Osteoblast (primary cell): ENCODE measurements at regions not wholly inside any gene's neighbourhood (a gene's known extent, or its start where the extent isn't known, plus 50 kb on each side); places are given as distances from the start of the nearest gene placed in this dataset.
A peak's percentile ranks its signal among the peaks of the same experiment; 100 is the strongest.
"Not testable (repeated sequence)": the region's sequence is repeated elsewhere in the genome, so short reads cannot be mapped to it uniquely, and the experiment has no call there.

ENCODE experiments used
- DNase-seq: peaks from one replicate; pipeline ENCODE4 v3.0.0; 2011; ENCODE audit warnings: low spot score, mixed read lengths; ENCODE audit not compliant: insufficient read length; ENCODE audit errors: missing footprints
- H2AFZ ChIP-seq: 2 replicates; pipeline ENCODE4 v1.6.0; 2011; ENCODE audit warnings: mild to moderate bottlenecking, low read length
- H3K27ac ChIP-seq: 2 replicates; pipeline ENCODE4 v1.5.1; 2011; ENCODE audit warnings: mild to moderate bottlenecking, low read depth, low read length, moderate library complexity
- H3K27me3 ChIP-seq: 2 replicates; pipeline ENCODE4 v1.6.0; 2012; ENCODE audit warnings: mild to moderate bottlenecking, control low read depth, inconsistent platforms, low read length, moderate library complexity; ENCODE audit not compliant: insufficient read depth
- H3K36me3 ChIP-seq: 2 replicates; pipeline ENCODE4 v1.5.1; 2011; ENCODE audit warnings: mild to moderate bottlenecking, low read length, control low read depth, moderate library complexity; ENCODE audit not compliant: insufficient read depth
- H3K4me1 ChIP-seq: 2 replicates; pipeline ENCODE4 v1.5.1; 2011; ENCODE audit warnings: mild to moderate bottlenecking, low read length, control low read depth, moderate library complexity; ENCODE audit not compliant: insufficient read depth
- H3K4me2 ChIP-seq: 2 replicates; pipeline ENCODE4 v1.6.0; 2011; ENCODE audit warnings: mild to moderate bottlenecking, low read length; ENCODE audit not compliant: insufficient read depth
- H3K4me3 ChIP-seq: fragments of 200-600 bp; sonication (generic); 3 replicates; pipeline ENCODE4 v1.5.1; 2012; ENCODE audit warnings: mild to moderate bottlenecking, low read length, inconsistent platforms; ENCODE audit not compliant: insufficient read depth
- H3K79me2 ChIP-seq: 2 replicates; pipeline ENCODE4 v1.6.0; 2012; ENCODE audit warnings: mild to moderate bottlenecking, low read length, control low read depth, inconsistent platforms; ENCODE audit not compliant: insufficient read depth
- H3K9me3 ChIP-seq: 2 replicates; pipeline ENCODE4 v1.5.1; 2011; ENCODE audit warnings: low read depth, low read length, control low read depth
- H4K20me1 ChIP-seq: 2 replicates; pipeline ENCODE4 v1.6.0; 2012; ENCODE audit warnings: mild to moderate bottlenecking, low read length, control low read depth; ENCODE audit not compliant: insufficient read depth
- TF ChIP-seq, protein P1 (sequence below): IDR thresholded peaks from 2 replicates; pipeline ENCODE4 v1.5.1; 2011; ENCODE audit warnings: mild to moderate bottlenecking, low read depth, low read length, moderate library complexity; ENCODE audit errors: extremely low read depth

DNA sequence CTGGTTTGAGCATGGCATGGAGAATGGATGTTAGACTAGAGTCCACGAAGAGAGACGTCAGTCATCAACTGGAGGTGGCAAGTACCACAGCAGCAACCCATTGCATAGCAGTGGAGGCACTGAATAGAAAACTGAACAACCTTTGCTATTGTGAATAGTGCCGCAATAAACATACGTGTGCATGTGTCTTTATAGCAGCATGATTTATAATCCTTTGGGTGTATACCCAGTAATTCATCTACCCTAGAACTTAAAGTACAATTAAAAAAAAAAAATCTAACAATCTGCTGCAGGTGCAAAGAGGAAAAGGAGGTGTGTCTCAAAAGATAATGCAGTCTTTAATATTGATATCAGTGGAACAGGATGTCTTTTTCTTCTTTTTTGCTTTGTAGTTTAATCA lies 443.4 kb upstream of the ISX start:
- Histone ChIP-seq H3K36me3 (no peaks in the 10 kb centered on the region), H3K4me1 (no peaks in the 10 kb centered on the region), H2AFZ (no peak overlapping the region), H3K4me2 (no peak overlapping the region), H3K9me3 (no peaks in the 10 kb centered on the region), H3K27me3 (no peaks in the 10 kb centered on the region), H4K20me1 (no peaks in the 10 kb centered on the region), H3K79me2 (no peaks in the 10 kb centered on the region), H3K4me3 (no peak overlapping the region), H3K27ac (no peak overlapping the region)
- TF ChIP-seq, protein P1, sequence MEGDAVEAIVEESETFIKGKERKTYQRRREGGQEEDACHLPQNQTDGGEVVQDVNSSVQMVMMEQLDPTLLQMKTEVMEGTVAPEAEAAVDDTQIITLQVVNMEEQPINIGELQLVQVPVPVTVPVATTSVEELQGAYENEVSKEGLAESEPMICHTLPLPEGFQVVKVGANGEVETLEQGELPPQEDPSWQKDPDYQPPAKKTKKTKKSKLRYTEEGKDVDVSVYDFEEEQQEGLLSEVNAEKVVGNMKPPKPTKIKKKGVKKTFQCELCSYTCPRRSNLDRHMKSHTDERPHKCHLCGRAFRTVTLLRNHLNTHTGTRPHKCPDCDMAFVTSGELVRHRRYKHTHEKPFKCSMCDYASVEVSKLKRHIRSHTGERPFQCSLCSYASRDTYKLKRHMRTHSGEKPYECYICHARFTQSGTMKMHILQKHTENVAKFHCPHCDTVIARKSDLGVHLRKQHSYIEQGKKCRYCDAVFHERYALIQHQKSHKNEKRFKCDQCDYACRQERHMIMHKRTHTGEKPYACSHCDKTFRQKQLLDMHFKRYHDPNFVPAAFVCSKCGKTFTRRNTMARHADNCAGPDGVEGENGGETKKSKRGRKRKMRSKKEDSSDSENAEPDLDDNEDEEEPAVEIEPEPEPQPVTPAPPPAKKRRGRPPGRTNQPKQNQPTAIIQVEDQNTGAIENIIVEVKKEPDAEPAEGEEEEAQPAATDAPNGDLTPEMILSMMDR, result no peak
- DNase-seq, result no peak

DNA sequence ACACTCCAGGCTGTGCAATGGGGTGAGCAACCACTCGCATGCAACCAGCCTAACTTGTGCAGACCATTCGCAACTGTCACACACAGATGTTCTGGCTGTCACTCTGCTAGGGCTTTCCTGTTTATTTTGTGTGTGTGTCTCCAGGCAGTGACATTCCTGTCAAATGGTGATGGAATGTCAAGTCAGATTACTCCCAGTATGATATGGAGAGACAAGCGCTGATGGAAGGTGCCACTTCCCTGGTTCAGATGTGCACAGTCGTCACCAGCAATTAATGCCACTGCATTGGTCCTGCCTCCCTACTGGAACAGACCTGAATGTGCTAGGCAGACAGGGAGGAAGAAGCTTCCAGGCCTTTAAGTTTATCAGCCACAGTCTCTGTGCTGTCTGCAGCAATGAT lies 442.4 kb upstream of the ISX start:
- Histone ChIP-seq H3K27me3 (no peaks in the 10 kb centered on the region), H3K4me1 (no peaks in the 10 kb centered on the region), H3K4me2 (no peak overlapping the region), H3K79me2 (no peaks in the 10 kb centered on the region), H3K4me3 (no peak overlapping the region), H4K20me1 (no peaks in the 10 kb centered on the region), H3K36me3 (no peaks in the 10 kb centered on the region), H3K27ac (no peak overlapping the region), H2AFZ (no peak overlapping the region), H3K9me3 (no peaks in the 10 kb centered on the region)
- TF ChIP-seq, protein P1, result no peak
- DNase-seq, result no peak

GRCh38 chr22:34625892-34626291 lies 440.1 kb upstream of the ISX start:
- not testable (repeated sequence) for H3K36me3 ChIP-seq, H3K4me2 ChIP-seq, H3K4me3 ChIP-seq, H3K4me1 ChIP-seq, H3K79me2 ChIP-seq, H3K27me3 ChIP-seq, H3K27ac ChIP-seq, DNase-seq, H4K20me1 ChIP-seq, H3K9me3 ChIP-seq, H2AFZ ChIP-seq

- H2AFZ ChIP-seq, result no peak overlapping the region
- no peak overlapping the region for H3K4me2 ChIP-seq
- H3K4me1 ChIP-seq, result no peaks in the 10 kb centered on the region
- H3K27me3 ChIP-seq, result no peaks in the 10 kb centered on the region
- no peaks in the 10 kb centered on the region for H3K79me2 ChIP-seq
- DNase-seq, result peak; percentile 8
- no peaks in the 10 kb centered on the region for H4K20me1 ChIP-seq
- no peaks in the 10 kb centered on the region for H3K36me3 ChIP-seq
- H3K4me3 ChIP-seq, result no peak overlapping the region
- no peaks in the 10 kb centered on the region for H3K9me3 ChIP-seq
- TF ChIP-seq, protein P1, result no peak
- H3K27ac ChIP-seq, result no peak overlapping the region
Observed at GRCh38 chr22:34638128-34638527, 427.8 kb upstream of the ISX start.

DNA sequence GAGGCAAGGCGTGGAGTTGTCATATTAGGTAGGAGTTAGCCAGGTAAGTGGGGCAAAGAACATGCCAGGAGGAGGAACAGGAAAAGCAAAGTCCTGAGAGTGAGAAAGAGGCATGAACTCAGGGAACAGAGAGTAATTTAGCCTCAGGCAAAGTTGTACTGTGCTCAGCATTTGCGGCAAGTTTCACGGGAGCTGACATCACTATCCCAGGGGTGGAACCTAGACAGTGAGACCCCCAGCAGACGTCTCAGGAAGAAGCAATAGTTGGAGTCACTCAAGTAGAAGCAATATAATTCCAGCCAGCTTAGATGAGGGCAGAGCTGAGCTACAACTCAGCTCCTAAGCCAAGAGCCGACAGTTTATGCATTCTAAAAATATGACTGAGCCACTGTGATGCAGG lies 426.0 kb upstream of the ISX start:
- no peaks in the 10 kb centered on the region for H3K79me2 ChIP-seq
- H3K4me3 ChIP-seq, result no peak overlapping the region
- TF ChIP-seq, protein P1, result no peak
- H3K36me3 ChIP-seq, result no peaks in the 10 kb centered on the region
- H2AFZ ChIP-seq, result no peak overlapping the region
- H3K27me3 ChIP-seq, result no peaks in the 10 kb centered on the region
- no peaks in the 10 kb centered on the region for H3K4me1 ChIP-seq
- H3K9me3 ChIP-seq, result no peaks in the 10 kb centered on the region
- no peaks in the 10 kb centered on the region for H4K20me1 ChIP-seq
- no peak overlapping the region for H3K27ac ChIP-seq
- DNase-seq, result no peak
- H3K4me2 ChIP-seq, result no peak overlapping the region
